Body of pancreas (tissue), 4 donors: ENCODE measurements at regions not wholly inside any gene's neighbourhood (a gene's known extent, or its start where the extent isn't known, plus 50 kb on each side); places are given as distances from the start of the nearest gene placed in this dataset.

Experiments
- POLR2A ChIP-seq, 3 donors: fragments of 450-650 bp; IDR thresholded peaks; one replicate each; pipeline ENCODE4 v1.6.1; 2016; ENCODE audit warnings: antibody characterized with exemption in 3 of 3, mild to moderate bottlenecking in 2 of 3
- TF ChIP-seq, protein P1 (sequence below), 7 experiments: fragments of 450-650 bp in 4 of 7; fragments of 200-600 bp in 3 of 7; sonication (generic) in 3 of 7; IDR thresholded peaks; one replicate each; pipeline ENCODE4 v1.5.1; 2016 to 2019; ENCODE audit warnings: antibody characterized with exemption in 7 of 7

DNA sequence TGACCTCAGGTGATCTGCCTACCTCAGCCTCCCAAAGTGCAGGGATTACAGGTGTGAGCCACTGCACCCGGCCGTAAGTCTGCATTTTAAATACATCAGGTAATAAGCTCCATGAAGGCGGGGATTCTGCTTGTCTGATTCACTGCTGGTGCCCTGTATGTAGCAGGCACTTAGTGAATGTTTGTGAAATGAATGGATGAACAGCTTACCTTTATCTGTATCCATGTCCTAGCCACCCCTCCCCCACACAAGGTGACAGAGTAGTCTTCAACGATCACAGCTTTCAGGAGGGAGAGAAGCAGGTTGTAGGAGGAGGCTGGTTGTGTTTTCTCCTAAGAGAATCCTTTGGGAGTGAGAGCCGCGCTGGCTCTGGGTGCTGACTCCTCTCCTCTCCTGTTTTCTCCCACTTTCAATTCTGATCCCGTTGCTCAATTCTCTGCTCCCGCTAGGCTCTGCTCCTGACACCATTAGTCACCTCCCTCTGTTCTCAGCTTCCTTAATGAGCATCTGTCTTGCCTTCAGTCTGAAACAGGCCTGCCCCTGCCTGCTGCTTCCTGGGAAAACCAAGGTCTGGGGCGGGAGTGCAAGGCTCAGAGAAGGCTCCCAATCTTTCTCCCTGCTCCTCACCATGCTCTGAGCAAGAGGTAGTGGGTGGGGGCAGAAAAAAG, 88.8 kb upstream of the CTNNA1 start:
- TF ChIP-seq, protein P1, sequence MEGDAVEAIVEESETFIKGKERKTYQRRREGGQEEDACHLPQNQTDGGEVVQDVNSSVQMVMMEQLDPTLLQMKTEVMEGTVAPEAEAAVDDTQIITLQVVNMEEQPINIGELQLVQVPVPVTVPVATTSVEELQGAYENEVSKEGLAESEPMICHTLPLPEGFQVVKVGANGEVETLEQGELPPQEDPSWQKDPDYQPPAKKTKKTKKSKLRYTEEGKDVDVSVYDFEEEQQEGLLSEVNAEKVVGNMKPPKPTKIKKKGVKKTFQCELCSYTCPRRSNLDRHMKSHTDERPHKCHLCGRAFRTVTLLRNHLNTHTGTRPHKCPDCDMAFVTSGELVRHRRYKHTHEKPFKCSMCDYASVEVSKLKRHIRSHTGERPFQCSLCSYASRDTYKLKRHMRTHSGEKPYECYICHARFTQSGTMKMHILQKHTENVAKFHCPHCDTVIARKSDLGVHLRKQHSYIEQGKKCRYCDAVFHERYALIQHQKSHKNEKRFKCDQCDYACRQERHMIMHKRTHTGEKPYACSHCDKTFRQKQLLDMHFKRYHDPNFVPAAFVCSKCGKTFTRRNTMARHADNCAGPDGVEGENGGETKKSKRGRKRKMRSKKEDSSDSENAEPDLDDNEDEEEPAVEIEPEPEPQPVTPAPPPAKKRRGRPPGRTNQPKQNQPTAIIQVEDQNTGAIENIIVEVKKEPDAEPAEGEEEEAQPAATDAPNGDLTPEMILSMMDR (IDR thresholded peaks at IDR 0.05), result no peak
- no peak for TF ChIP-seq POLR2A (IDR thresholded peaks at IDR 0.05)
